ENCODE measurements at regions not wholly inside any gene's neighbourhood (a gene's known extent, or its start where the extent isn't known, plus 50 kb on each side); places are given as distances from the start of the nearest gene placed in this dataset.

DNA sequence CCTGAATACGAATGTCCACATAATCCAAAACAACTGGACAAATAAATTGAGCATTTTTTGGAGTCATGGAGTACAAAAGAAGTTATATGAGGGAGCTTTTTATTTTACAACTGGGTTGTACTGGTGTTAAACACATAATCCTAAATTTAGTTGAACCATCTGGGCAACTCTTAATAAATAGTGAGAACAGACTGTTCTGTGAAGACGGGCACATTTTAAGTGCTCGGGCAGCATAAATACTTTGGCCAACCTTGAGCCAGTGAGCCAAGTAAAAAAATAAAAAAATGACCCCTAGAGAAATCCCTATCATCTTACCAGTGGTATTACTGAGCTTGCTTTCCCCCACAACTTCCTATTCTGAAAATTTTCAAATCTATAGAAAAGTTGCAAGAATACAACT is 50.9 kb upstream of the PSME4 start:
- Histone ChIP-seq H4K8ac (ENCODE audit: extremely low read depth, insufficient read depth, low read length) (no peak overlapping the region), H4K20me1 (replicated peaks in 1 of 2; ENCODE audit: control insufficient read depth in 1 of 2, insufficient read depth in 2 of 2, low read length in 2 of 2) (no peaks in the 10 kb centered on the region), H2BK12ac (ENCODE audit: low read depth, low read length) (no peak overlapping the region), H3K4me2 (ENCODE audit: insufficient read depth in 1 of 2, low read depth in 2 of 2, low read length in 2 of 2) (no peak overlapping the region), H3K9ac (replicated peaks in 1 of 4; ENCODE audit: extremely low read depth in 1 of 4, low read depth in 3 of 4, low read length in 3 of 4) (no peak overlapping the region), H3K27me3 (replicated peaks in 1 of 4; ENCODE audit: control insufficient read depth in 3 of 4, extremely low read depth in 1 of 4, insufficient read depth in 3 of 4, low read length in 3 of 4) (no peaks in the 10 kb centered on the region), H2AFZ (ENCODE audit: low read length) (no peak overlapping the region), H2AK5ac (ENCODE audit: low read depth, low read length) (no peak overlapping the region), H3K23me2 (ENCODE audit: low read depth, low read length) (no peaks in the 10 kb centered on the region), H3K18ac (ENCODE audit: extremely low read depth, low read length) (no peak overlapping the region), H3K79me2 (ENCODE audit: control insufficient read depth in 1 of 2, insufficient read depth in 2 of 2, low read length in 2 of 2) (no peaks in the 10 kb centered on the region), H2BK15ac (ENCODE audit: low read length) (no peak overlapping the region), H3K9me3 (ENCODE audit: insufficient read depth in 2 of 2, low read depth in 1 of 2, low read length in 1 of 2) (no peaks in the 10 kb centered on the region), H3K14ac (ENCODE audit: insufficient read length) (no peak overlapping the region), H2BK20ac (ENCODE audit: low read length) (no peak overlapping the region), H3K79me1 (ENCODE audit: low read depth, low read length) (no peaks in the 10 kb centered on the region), H2BK120ac (replicated peaks; ENCODE audit: low read depth, low read length) (no peak overlapping the region), H3K36me3 (ENCODE audit: control insufficient read depth in 2 of 4, insufficient read depth in 4 of 4, low read length in 3 of 4) (no peaks in the 10 kb centered on the region), H3K27ac (ENCODE audit: low read depth, low read length) (no peak overlapping the region), H2BK5ac (ENCODE audit: low read depth, low read length) (no peak overlapping the region), H3K4ac (replicated peaks; ENCODE audit: insufficient read length, low read depth, low read length) (no peak overlapping the region), H3K56ac (replicated peaks; ENCODE audit: insufficient read length, low read depth, low read length) (no peak overlapping the region), H3K4me1 (replicated peaks in 1 of 4; ENCODE audit: control insufficient read depth in 3 of 4, insufficient read depth in 4 of 4, low read length in 3 of 4) (no peaks in the 10 kb centered on the region), H4K91ac (replicated peaks; ENCODE audit: insufficient read length, low read length) (no peak overlapping the region), H3K4me3 (ENCODE audit: extremely low read depth in 1 of 4, insufficient read depth in 2 of 4, low read depth in 3 of 4, low read length in 4 of 4) (no peak overlapping the region), H3K23ac (ENCODE audit: insufficient read length) (no peak overlapping the region), H4K5ac (ENCODE audit: insufficient read length, low read depth, low read length) (no peak overlapping the region)
- FAIRE-seq (no peak), DNase-seq (ENCODE audit: low read depth in 1 of 2, low spot score in 2 of 2) (no peak)
- ChIA-PET POLR2A (ENCODE audit: partially characterized antibody) (interaction anchor here (1.4 kb wide), 1 partner anchor 10 kb away, joined by 4 read pairs; no protein-coding TSS in a partner anchor), CTCF (ENCODE audit: partially characterized antibody) (interaction anchor here (1.3 kb wide), 1 partner anchor 77 kb away, joined by 4 read pairs; no protein-coding TSS in a partner anchor)
- 59% methylated on average over 3 of the region's 3 CpGs; no CpG with 5 or more reads in 1 of the 2 experiments for WGBS, 2 experiments (ENCODE audit: extremely low coverage in 1 of 2, insufficient coverage in 1 of 2, insufficient read length in 1 of 2, insufficient replicate concordance in 2 of 2, low coverage in 1 of 2, low lambda C conversion rate in 2 of 2, missing lambda C conversion rate in 1 of 2)
- TF ChIP-seq CHD1 (IDR thresholded peaks at IDR 0.05; ENCODE audit: low read depth, low read length) (no peak), RBBP5 (IDR thresholded peaks at IDR 0.05; ENCODE audit: borderline replicate concordance, low read depth, low read length) (no peak), TAF7 (optimal IDR thresholded peaks at IDR 0.05; ENCODE audit: borderline replicate concordance, low read depth, low read length) (no peak), SUZ12 (IDR thresholded peaks at IDR 0.05; ENCODE audit: low read length) (no peak), TBP (IDR thresholded peaks at IDR 0.05; ENCODE audit: low read depth, low read length) (no peak), SIX5 (IDR thresholded peaks at IDR 0.05; ENCODE audit: low read depth, low read length) (no peak), SP4 (IDR thresholded peaks at IDR 0.05; ENCODE audit: low read length) (no peak), SP1 (IDR thresholded peaks at IDR 0.05; ENCODE audit: low read depth, low read length) (no peak), SIRT6 (IDR thresholded peaks at IDR 0.05; ENCODE audit: low read length) (no peak), BCL11A (IDR thresholded peaks at IDR 0.05; ENCODE audit: low read depth in 2 of 2, low read length in 2 of 2) (no peak), RAD21 (IDR thresholded peaks at IDR 0.05 in 1 of 2, conservative IDR thresholded peaks at IDR 0.05 in 1 of 2; ENCODE audit: low read depth in 2 of 2, low read length in 2 of 2) (no peak), NRF1 (IDR thresholded peaks at IDR 0.05; ENCODE audit: low read depth, low read length) (no peak), SRF (IDR thresholded peaks at IDR 0.05; ENCODE audit: low read depth, low read length) (no peak), POLR2A (IDR thresholded peaks at IDR 0.05; ENCODE audit: control extremely low read depth in 1 of 2, low read depth in 2 of 2, low read length in 2 of 2) (no peak), KDM4A (IDR thresholded peaks at IDR 0.05; ENCODE audit: low read depth, low read length, severe bottlenecking) (no peak)
- TF ChIP-seq, protein P1, sequence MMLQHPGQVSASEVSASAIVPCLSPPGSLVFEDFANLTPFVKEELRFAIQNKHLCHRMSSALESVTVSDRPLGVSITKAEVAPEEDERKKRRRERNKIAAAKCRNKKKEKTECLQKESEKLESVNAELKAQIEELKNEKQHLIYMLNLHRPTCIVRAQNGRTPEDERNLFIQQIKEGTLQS (IDR thresholded peaks at IDR 0.05; ENCODE audit: insufficient read depth, low read depth, low read length): no peak

All from H1 (cell line).